ENCODE measurements at regions not wholly inside any gene's neighbourhood (a gene's known extent, or its start where the extent isn't known, plus 50 kb on each side); places are given as distances from the start of the nearest gene placed in this dataset.
"Not testable (repeated sequence)": the region's sequence is repeated elsewhere in the genome, so short reads cannot be mapped to it uniquely, and the experiment has no call there.

GRCh38 chr21:20048130-20048837 is 949.9 kb upstream of the NCAM2 start:
- POLR2A ChIA-PET; H2AFZ ChIP-seq (ENCODE audit: low read depth, low read length, poor library complexity, severe bottlenecking); ATAC-seq; H3K9ac ChIP-seq (ENCODE audit: low read length); H3K27ac ChIP-seq (ENCODE audit: low read depth, low read length); RAD21 ChIA-PET (ENCODE audit: low non-redundant PET in 1 of 2, low total read pairs in 2 of 2, uncharacterized antibody in 2 of 2, unreplicated experiment in 2 of 2); CTCF ChIA-PET; H3K27me3 ChIP-seq (ENCODE audit: insufficient read depth, low read length); H3K4me3 ChIP-seq (replicated peaks in 1 of 2; ENCODE audit: low read depth in 1 of 2, low read length in 2 of 2); intact Hi-C loops (cut with micrococcal nuclease); H4K20me1 ChIP-seq (ENCODE audit: insufficient read depth); H3K79me2 ChIP-seq (ENCODE audit: insufficient read depth, low read length); H3K9me2 ChIP-seq (ENCODE audit: insufficient read depth); H3K36me3 ChIP-seq (ENCODE audit: control insufficient read depth in 1 of 2, insufficient read depth in 2 of 2, low read length in 2 of 2); H3K4me2 ChIP-seq (ENCODE audit: low read length); BruUV-seq (replicated peaks); DNase-seq (ENCODE audit: low read depth, low spot score); H3K4me1 ChIP-seq (ENCODE audit: control insufficient read depth in 1 of 2, insufficient read depth in 2 of 2, low read length in 2 of 2): not testable (repeated sequence)
- H3K9me3 ChIP-seq (ENCODE audit: control insufficient read depth in 1 of 2, insufficient read depth in 1 of 2, low read depth in 1 of 2, low read length in 2 of 2): peaks cover 0 to 20% of the 10 kb centered on the region in 2 experiments; a peak in 2 of 4 replicates

- DNase-seq (ENCODE audit: low read depth, low spot score) (no peak), ATAC-seq (no peak)
- Histone ChIP-seq H3K9ac (ENCODE audit: low read length) (no peak overlapping the region), H3K36me3 (ENCODE audit: control insufficient read depth in 1 of 2, insufficient read depth in 2 of 2, low read length in 2 of 2) (no peaks in the 10 kb centered on the region), H3K79me2 (ENCODE audit: insufficient read depth, low read length) (no peaks in the 10 kb centered on the region), H3K27me3 (ENCODE audit: insufficient read depth, low read length) (no peaks in the 10 kb centered on the region), H3K4me3 (replicated peaks in 1 of 2; ENCODE audit: low read depth in 1 of 2, low read length in 2 of 2) (no peak overlapping the region), H3K9me2 (ENCODE audit: insufficient read depth) (no peaks in the 10 kb centered on the region), H3K4me1 (ENCODE audit: control insufficient read depth in 1 of 2, insufficient read depth in 2 of 2, low read length in 2 of 2) (no peaks in the 10 kb centered on the region), H3K27ac (ENCODE audit: low read depth, low read length) (no peak overlapping the region), H3K9me3 (ENCODE audit: control insufficient read depth in 1 of 2, insufficient read depth in 1 of 2, low read depth in 1 of 2, low read length in 2 of 2) (peaks cover 9 to 32% of the 10 kb centered on the region in 2 experiments; a peak in 3 of 4 replicates), H2AFZ (ENCODE audit: low read depth, low read length, poor library complexity, severe bottlenecking) (no peak overlapping the region), H3K4me2 (ENCODE audit: low read length) (no peak overlapping the region), H4K20me1 (ENCODE audit: insufficient read depth) (no peaks in the 10 kb centered on the region)
- RAD21 ChIA-PET (ENCODE audit: low non-redundant PET in 1 of 2, low total read pairs in 2 of 2, uncharacterized antibody in 2 of 2, unreplicated experiment in 2 of 2): no interaction called here
- CTCF ChIA-PET: no interaction called here
- TF ChIP-seq POLR2A (IDR thresholded peaks at IDR 0.05; ENCODE audit: borderline replicate concordance, extremely low read depth, insufficient read depth, insufficient read length) (no peak), RAD21 (IDR thresholded peaks at IDR 0.05; ENCODE audit: low read depth) (no peak), JUND (IDR thresholded peaks at IDR 0.05) (no peak), MAX (IDR thresholded peaks at IDR 0.05) (no peak), SRF (IDR thresholded peaks at IDR 0.05; ENCODE audit: low read depth) (no peak), CEBPB (IDR thresholded peaks at IDR 0.05; ENCODE audit: low read depth) (no peak), ZNF274 (IDR thresholded peaks at IDR 0.05; ENCODE audit: low read depth, low read length) (no peak), TCF7L2 (IDR thresholded peaks at IDR 0.05; ENCODE audit: borderline replicate concordance, extremely low read depth, insufficient read depth, insufficient read length) (no peak), CBX3 (IDR thresholded peaks at IDR 0.05; ENCODE audit: low read depth) (no peak), POLR2AphosphoS5 (IDR thresholded peaks at IDR 0.05; ENCODE audit: low read depth, low read length) (no peak), SIN3A (IDR thresholded peaks at IDR 0.05; ENCODE audit: low read depth) (no peak), CTCF (IDR thresholded peaks at IDR 0.05 in 2 of 3, conservative IDR thresholded peaks at IDR 0.05 in 1 of 3; ENCODE audit: borderline replicate concordance in 1 of 3, insufficient read depth in 1 of 3, low read depth in 2 of 3, low read length in 2 of 3) (no peak), REST (IDR thresholded peaks at IDR 0.05; ENCODE audit: low read depth) (no peak), YY1 (IDR thresholded peaks at IDR 0.05; ENCODE audit: extremely low read depth, insufficient replicate concordance, low read depth, low read length) (no peak)
- intact Hi-C loops (cut with micrococcal nuclease): no loop called here
- no TSS peak for BruUV-seq (replicated peaks)
- POLR2A ChIA-PET: no interaction called here
These were observed 914.9 kb upstream of the NCAM2 start for GRCh38 chr21:20083336-20083735.

Data from HCT116 (cell line).